Fibroblast of lung (primary cell): ENCODE measurements at regions not wholly inside any gene's neighbourhood (a gene's known extent, or its start where the extent isn't known, plus 50 kb on each side); places are given as distances from the start of the nearest gene placed in this dataset.

Experiments
- DNase-seq, 2 donors: peaks; one replicate each; pipeline versions ENCODE4 v3.0.0 to v3.0.0-alpha.2; 2010; ENCODE audit warnings: low read depth in 2 of 2
- H2AFZ ChIP-seq: 2 replicates; pipeline ENCODE4 v1.5.1; 2012; ENCODE audit warnings: low read length, control low read depth, inconsistent platforms
- H3K27ac ChIP-seq: 2 replicates; pipeline ENCODE4 v1.5.1; 2011; ENCODE audit warnings: low read length, control low read depth; ENCODE audit not compliant: insufficient read depth
- H3K27me3 ChIP-seq: 2 replicates; pipeline ENCODE4 v1.5.1; 2011; ENCODE audit warnings: mild to moderate bottlenecking, low read length; ENCODE audit not compliant: control insufficient read depth, insufficient read depth
- H3K36me3 ChIP-seq: 2 replicates; pipeline ENCODE4 v1.5.1; 2011; ENCODE audit warnings: low read length; ENCODE audit not compliant: control insufficient read depth, insufficient read depth
- H3K4me1 ChIP-seq: 2 replicates; pipeline ENCODE4 v1.5.1; 2011; ENCODE audit warnings: low read length; ENCODE audit not compliant: control insufficient read depth, insufficient read depth; ENCODE audit errors: extremely low read depth
- H3K4me2 ChIP-seq: 2 replicates; pipeline ENCODE4 v1.5.1; 2011; ENCODE audit warnings: low read length, control low read depth; ENCODE audit not compliant: insufficient read depth; ENCODE audit errors: extremely low read depth
- H3K4me3 ChIP-seq, 4 experiments: fragments of 200-600 bp in 1 of 4; sonication (generic) in 1 of 4; replicated peaks in 1 of 4; 2 replicates each; pipeline ENCODE4 v1.5.1; 2011 to 2016; ENCODE audit warnings: low read length in 4 of 4, low read depth in 3 of 4, mild to moderate bottlenecking in 3 of 4, control low read depth in 2 of 4, inconsistent platforms in 1 of 4, mixed read lengths in 1 of 4; ENCODE audit not compliant: insufficient read depth in 1 of 4; ENCODE audit errors: control extremely low read depth in 1 of 4
- H3K79me2 ChIP-seq: 2 replicates; pipeline ENCODE4 v1.5.1; 2012; ENCODE audit warnings: mild to moderate bottlenecking, low read length, inconsistent platforms; ENCODE audit not compliant: control insufficient read depth, insufficient read depth
- H3K9ac ChIP-seq: 2 replicates; pipeline ENCODE4 v1.5.1; 2011; ENCODE audit warnings: mild to moderate bottlenecking, low read length, control low read depth; ENCODE audit not compliant: insufficient read depth
- H3K9me3 ChIP-seq: 2 replicates; pipeline ENCODE4 v1.5.1; 2012; ENCODE audit warnings: low read depth, low read length; ENCODE audit not compliant: control insufficient read depth, insufficient read depth
- H4K20me1 ChIP-seq: 2 replicates; pipeline ENCODE4 v1.5.1; 2011; ENCODE audit warnings: low read length; ENCODE audit not compliant: control insufficient read depth, insufficient read depth; ENCODE audit errors: extremely low read depth
- EZH2 ChIP-seq: IDR thresholded peaks from 2 replicates; pipeline ENCODE4 v1.5.1; 2012; ENCODE audit warnings: low read length, control low read depth, mild to moderate bottlenecking; ENCODE audit errors: missing control alignments
- TF ChIP-seq, protein P1 (sequence below), 2 donors: IDR thresholded peaks in 1 of 2; conservative IDR thresholded peaks in 1 of 2; 1 replicate in 1 of 2; 2 replicates in 1 of 2; pipeline ENCODE4 v1.5.1; 2011 to 2012; ENCODE audit warnings: low read length in 2 of 2, control low read depth in 1 of 2, inconsistent platforms in 1 of 2, low read depth in 1 of 2, mild to moderate bottlenecking in 1 of 2

GRCh38 chr21:15285556-15285955, 220.8 kb upstream of the NRIP1 start:
- no peak for DNase-seq
- no peaks in the 10 kb centered on the region for H3K27me3 ChIP-seq
- H3K79me2 ChIP-seq = no peaks in the 10 kb centered on the region
- no peaks in the 10 kb centered on the region for H3K4me1 ChIP-seq
- TF ChIP-seq EZH2 = no peak
- TF ChIP-seq, protein P1, sequence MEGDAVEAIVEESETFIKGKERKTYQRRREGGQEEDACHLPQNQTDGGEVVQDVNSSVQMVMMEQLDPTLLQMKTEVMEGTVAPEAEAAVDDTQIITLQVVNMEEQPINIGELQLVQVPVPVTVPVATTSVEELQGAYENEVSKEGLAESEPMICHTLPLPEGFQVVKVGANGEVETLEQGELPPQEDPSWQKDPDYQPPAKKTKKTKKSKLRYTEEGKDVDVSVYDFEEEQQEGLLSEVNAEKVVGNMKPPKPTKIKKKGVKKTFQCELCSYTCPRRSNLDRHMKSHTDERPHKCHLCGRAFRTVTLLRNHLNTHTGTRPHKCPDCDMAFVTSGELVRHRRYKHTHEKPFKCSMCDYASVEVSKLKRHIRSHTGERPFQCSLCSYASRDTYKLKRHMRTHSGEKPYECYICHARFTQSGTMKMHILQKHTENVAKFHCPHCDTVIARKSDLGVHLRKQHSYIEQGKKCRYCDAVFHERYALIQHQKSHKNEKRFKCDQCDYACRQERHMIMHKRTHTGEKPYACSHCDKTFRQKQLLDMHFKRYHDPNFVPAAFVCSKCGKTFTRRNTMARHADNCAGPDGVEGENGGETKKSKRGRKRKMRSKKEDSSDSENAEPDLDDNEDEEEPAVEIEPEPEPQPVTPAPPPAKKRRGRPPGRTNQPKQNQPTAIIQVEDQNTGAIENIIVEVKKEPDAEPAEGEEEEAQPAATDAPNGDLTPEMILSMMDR (conservative IDR thresholded peaks at IDR 0.05 in 1 of 2, IDR thresholded peaks at IDR 0.05 in 1 of 2; ENCODE audit: low read depth in 1 of 2, low read length in 2 of 2) = no peak
- H2AFZ ChIP-seq = no peak overlapping the region
- no peaks in the 10 kb centered on the region for H4K20me1 ChIP-seq
- no peak overlapping the region for H3K9ac ChIP-seq
- H3K9me3 ChIP-seq = no peaks in the 10 kb centered on the region
- H3K27ac ChIP-seq = no peak overlapping the region
- no peaks in the 10 kb centered on the region for H3K36me3 ChIP-seq
- H3K4me3 ChIP-seq = no peak overlapping the region
- H3K4me2 ChIP-seq = no peak overlapping the region

DNA sequence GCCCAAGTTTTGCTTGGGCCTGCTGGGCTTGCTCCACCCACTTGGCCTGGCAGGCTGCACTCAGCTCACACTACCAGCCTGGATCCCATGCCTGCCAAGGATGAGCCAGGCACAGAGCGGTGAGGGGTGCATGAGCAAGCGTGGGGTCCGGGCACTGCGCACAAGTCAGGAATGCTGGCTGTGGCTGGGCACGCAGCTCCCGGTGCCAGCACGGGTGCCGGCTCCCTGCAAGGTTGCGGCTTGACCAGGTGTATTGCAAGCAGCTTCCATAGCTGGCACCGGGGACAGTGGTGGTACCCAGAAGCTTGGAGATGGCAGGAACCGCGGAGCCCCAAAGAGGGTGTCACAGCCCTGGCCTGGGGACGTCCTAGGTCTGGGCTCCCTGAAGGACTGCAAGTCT, 224.4 kb upstream of the NRIP1 start:
- H3K4me2 ChIP-seq = no peak overlapping the region
- H3K36me3 ChIP-seq = no peaks in the 10 kb centered on the region
- no peaks in the 10 kb centered on the region for H3K9me3 ChIP-seq
- no peaks in the 10 kb centered on the region for H3K79me2 ChIP-seq
- no peak overlapping the region for H3K4me3 ChIP-seq
- H3K9ac ChIP-seq = no peak overlapping the region
- no peaks in the 10 kb centered on the region for H4K20me1 ChIP-seq
- no peak for DNase-seq
- TF ChIP-seq EZH2 = no peak
- TF ChIP-seq, protein P1 (conservative IDR thresholded peaks at IDR 0.05 in 1 of 2, IDR thresholded peaks at IDR 0.05 in 1 of 2; ENCODE audit: low read depth in 1 of 2, low read length in 2 of 2) = no peak
- H2AFZ ChIP-seq = no peak overlapping the region
- H3K27me3 ChIP-seq = no peaks in the 10 kb centered on the region
- H3K4me1 ChIP-seq = peaks cover 3% of the 10 kb centered on the region
- no peak overlapping the region for H3K27ac ChIP-seq

DNA sequence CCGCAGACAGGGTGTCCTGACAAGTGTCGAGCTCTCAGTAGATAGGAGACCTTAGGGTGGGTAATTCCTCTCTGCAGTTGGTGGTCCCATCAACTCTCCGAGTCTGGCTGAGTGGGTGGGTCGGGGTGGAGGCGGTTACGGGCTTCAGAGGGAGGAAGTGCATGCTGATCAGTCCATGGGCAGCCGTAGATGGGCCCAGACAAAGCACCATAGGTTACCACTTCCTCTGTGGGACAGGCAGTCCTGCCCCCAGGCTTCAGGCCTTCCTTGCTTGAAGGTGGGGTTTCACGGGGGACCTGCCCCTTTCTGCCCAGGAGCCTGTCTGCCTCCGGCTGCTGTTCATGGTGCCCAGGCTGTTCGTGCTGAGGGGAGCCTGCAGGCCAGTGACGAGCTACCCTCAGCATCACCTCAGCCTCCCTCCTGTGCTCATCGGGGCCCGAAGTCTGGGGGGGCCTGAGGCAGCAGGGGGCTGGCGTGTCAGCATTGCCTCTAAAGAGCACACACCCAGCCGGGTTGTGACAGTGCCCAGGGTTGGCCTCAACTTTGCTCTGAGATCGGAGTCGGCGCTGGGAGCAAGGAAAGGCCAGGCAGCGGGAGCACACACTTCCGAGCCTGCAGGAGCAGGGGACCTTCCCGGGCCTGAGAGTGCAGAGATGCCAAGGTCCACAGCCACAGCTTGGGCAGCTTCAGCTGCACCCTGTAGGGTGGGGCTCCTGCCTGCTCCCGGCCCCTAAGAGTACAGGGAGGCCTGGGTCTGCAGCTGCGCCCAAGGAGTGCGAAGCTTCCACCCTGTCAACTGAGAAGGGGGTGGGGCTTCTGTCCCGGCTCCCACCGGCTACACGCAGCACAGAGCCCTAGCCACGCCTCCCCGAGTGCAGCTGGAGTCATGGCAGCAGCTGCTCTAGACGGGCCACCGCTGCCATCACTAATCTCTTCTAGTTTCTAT, 225.4 kb upstream of the NRIP1 start:
- H3K27me3 ChIP-seq = no peaks in the 10 kb centered on the region
- H4K20me1 ChIP-seq = no peaks in the 10 kb centered on the region
- H3K4me3 ChIP-seq = peak overlapping the region in 1 of 4 experiments; percentile 24
- no peaks in the 10 kb centered on the region for H3K79me2 ChIP-seq
- no peak overlapping the region for H3K27ac ChIP-seq
- H2AFZ ChIP-seq = peak overlapping the region; percentile 55
- peak overlapping the region; percentile 35 for H3K4me2 ChIP-seq
- no peaks in the 10 kb centered on the region for H3K9me3 ChIP-seq
- no peak for TF ChIP-seq EZH2
- TF ChIP-seq, protein P1 (conservative IDR thresholded peaks at IDR 0.05 in 1 of 2, IDR thresholded peaks at IDR 0.05 in 1 of 2; ENCODE audit: low read depth in 1 of 2, low read length in 2 of 2) = no peak
- H3K4me1 ChIP-seq = peaks cover 3% of the 10 kb centered on the region
- no peak overlapping the region for H3K9ac ChIP-seq
- peak in 1 of 2 donors; percentile 49 for DNase-seq
- H3K36me3 ChIP-seq = no peaks in the 10 kb centered on the region
